GM23338 (cell line): ENCODE measurements at regions not wholly inside any gene's neighbourhood (a gene's known extent, or its start where the extent isn't known, plus 50 kb on each side); places are given as distances from the start of the nearest gene placed in this dataset.

Experiments
- ATAC-seq: fragments of 200-7000 bp; cut with Tn5 transposase; 3 replicates; pipeline ENCODE4 v1.9.1; 2020
- DNase-seq: peaks from one replicate; pipeline ENCODE4 v3.0.0-alpha.2; 2015; ENCODE audit warnings: low spot score
- H2AFZ ChIP-seq: fragments of 200-600 bp; sonication (generic); 2 replicates; pipeline ENCODE4 v1.8.0; 2016; ENCODE audit warnings: antibody characterized with exemption, mild to moderate bottlenecking, moderate library complexity
- H3F3A ChIP-seq: fragments of 200-600 bp; sonication (generic); replicated peaks from 2 replicates; pipeline ENCODE4 v1.8.0; 2017; ENCODE audit warnings: antibody characterized with exemption, mixed run types, low read depth
- H3K27ac ChIP-seq: fragments of 200-600 bp; sonication (generic); 2 replicates; pipeline ENCODE4 v1.6.1; 2016; ENCODE audit warnings: low read depth
- H3K27me3 ChIP-seq: fragments of 200-600 bp; sonication (generic); 2 replicates; pipeline ENCODE4 v1.8.0; 2016; ENCODE audit warnings: mild to moderate bottlenecking, mixed run types, moderate library complexity; ENCODE audit not compliant: insufficient read depth
- H3K36me3 ChIP-seq: fragments of 200-600 bp; sonication (generic); 2 replicates; pipeline ENCODE4 v1.8.0; 2016; ENCODE audit warnings: mild to moderate bottlenecking; ENCODE audit not compliant: insufficient read depth
- H3K4me1 ChIP-seq: fragments of 200-600 bp; sonication (generic); 2 replicates; pipeline ENCODE4 v1.8.0; 2016; ENCODE audit warnings: mild to moderate bottlenecking, moderate library complexity; ENCODE audit not compliant: insufficient read depth
- H3K4me2 ChIP-seq: fragments of 200-600 bp; sonication (generic); 2 replicates; pipeline ENCODE4 v1.7.1; 2017; ENCODE audit warnings: mixed run types
- H3K4me3 ChIP-seq: fragments of 200-600 bp; sonication (generic); 2 replicates; pipeline ENCODE4 v1.6.1; 2016; ENCODE audit warnings: mixed run types
- H3K79me2 ChIP-seq: fragments of 200-600 bp; sonication (generic); replicated peaks from 2 replicates; pipeline ENCODE4 v1.8.0; 2017; ENCODE audit warnings: mild to moderate bottlenecking; ENCODE audit not compliant: insufficient read depth
- H3K9me2 ChIP-seq: fragments of 200-600 bp; sonication (generic); 2 replicates; pipeline ENCODE4 v1.8.0; 2017; ENCODE audit not compliant: insufficient read depth
- H4K20me1 ChIP-seq: fragments of 200-600 bp; sonication (generic); replicated peaks from 2 replicates; pipeline ENCODE4 v1.8.0; 2017; ENCODE audit warnings: mild to moderate bottlenecking; ENCODE audit not compliant: insufficient read depth
- H3K27ac Mint-ChIP-seq: 2 replicates; pipeline ENCODE4 v1.8.0; 2020; ENCODE audit warnings: inconsistent platforms, mild to moderate bottlenecking, moderate library complexity, mixed read lengths
- H3K27me3 Mint-ChIP-seq: 3 replicates; pipeline ENCODE4 v1.8.0; 2022; ENCODE audit warnings: low read depth, mild to moderate bottlenecking, moderate library complexity, mixed read lengths, inconsistent platforms; ENCODE audit not compliant: insufficient read depth, poor library complexity
- H3K36me3 Mint-ChIP-seq: 3 replicates; pipeline ENCODE4 v1.8.0; 2021; ENCODE audit warnings: low read depth, mild to moderate bottlenecking, inconsistent platforms, moderate library complexity, mixed read lengths
- H3K4me1 Mint-ChIP-seq: 3 replicates; pipeline ENCODE4 v1.8.0; 2020; ENCODE audit warnings: mild to moderate bottlenecking, inconsistent platforms, mixed read lengths
- H3K4me3 Mint-ChIP-seq: 3 replicates; pipeline ENCODE4 v1.8.0; 2021; ENCODE audit warnings: moderate library complexity, mild to moderate bottlenecking, inconsistent platforms, mixed read lengths
- H3K9me3 Mint-ChIP-seq: 3 replicates; pipeline ENCODE4 v1.8.0; 2020; ENCODE audit warnings: moderate library complexity, mild to moderate bottlenecking, inconsistent platforms, mixed read lengths
- CREB1 ChIP-seq: fragments of 250-450 bp; sonication (Bioruptor Pico); IDR thresholded peaks from 2 replicates; pipeline ENCODE4 v1.5.0; 2020; ENCODE audit warnings: low read depth, mild to moderate bottlenecking, moderate library complexity
- ETS1 ChIP-seq: IDR thresholded peaks from 2 replicates; pipeline ENCODE4 v1.6.1; 2016; ENCODE audit warnings: antibody characterized with exemption
- EZH2 ChIP-seq: fragments of 200-600 bp; sonication (generic); IDR thresholded peaks from one replicate; pipeline ENCODE4 v1.8.0; 2017; ENCODE audit warnings: antibody characterized with exemption, mild to moderate bottlenecking, low read depth; ENCODE audit not compliant: unreplicated experiment
- EZH2phosphoT487 ChIP-seq: fragments of 200-600 bp; sonication (generic); IDR thresholded peaks from one replicate; pipeline ENCODE4 v1.8.1; 2018; ENCODE audit warnings: antibody characterized with exemption; ENCODE audit not compliant: unreplicated experiment
- JUNB ChIP-seq: IDR thresholded peaks from one replicate; pipeline ENCODE4 v1.6.1; 2016; ENCODE audit warnings: antibody characterized with exemption; ENCODE audit not compliant: unreplicated experiment
- NANOG ChIP-seq: IDR thresholded peaks from 2 replicates; pipeline ENCODE4 v1.6.1; 2016; ENCODE audit warnings: antibody characterized with exemption, borderline replicate concordance
- POLR2AphosphoS5 ChIP-seq: IDR thresholded peaks from 2 replicates; pipeline ENCODE4 v1.6.1; 2016; ENCODE audit warnings: antibody characterized with exemption, low read depth
- STAT1 ChIP-seq: IDR thresholded peaks from one replicate; pipeline ENCODE4 v1.6.1; 2016; ENCODE audit warnings: antibody characterized with exemption; ENCODE audit not compliant: unreplicated experiment
- ZNF114 ChIP-seq: fragments of 250-450 bp; sonication (Bioruptor Pico); IDR thresholded peaks from 2 replicates; pipeline ENCODE4 v1.5.0; 2020; ENCODE audit warnings: mild to moderate bottlenecking, moderate library complexity
- ZNF331 ChIP-seq: fragments of 250-450 bp; sonication (Bioruptor Pico); IDR thresholded peaks from 2 replicates; pipeline ENCODE4 v1.5.0; 2020; ENCODE audit warnings: low read depth, mild to moderate bottlenecking, moderate library complexity
- ZNF462 ChIP-seq: fragments of 250-450 bp; sonication (Bioruptor Pico); IDR thresholded peaks from 2 replicates; pipeline ENCODE4 v1.5.0; 2020; ENCODE audit warnings: mild to moderate bottlenecking, moderate library complexity
- TF ChIP-seq, protein P1 (sequence below): IDR thresholded peaks from one replicate; pipeline ENCODE4 v1.6.1; 2018; ENCODE audit warnings: antibody characterized with exemption; ENCODE audit not compliant: unreplicated experiment
- TF ChIP-seq, protein P2 (sequence below), 2 experiments: fragments of 200-600 bp in 1 of 2; sonication (generic) in 1 of 2; conservative IDR thresholded peaks; 2 replicates each; pipeline versions ENCODE4 v1.5.1 to v1.6.1; 2016 to 2017; ENCODE audit warnings: antibody characterized with exemption in 2 of 2, low read depth in 2 of 2, mild to moderate bottlenecking in 2 of 2, moderate library complexity in 1 of 2

DNA sequence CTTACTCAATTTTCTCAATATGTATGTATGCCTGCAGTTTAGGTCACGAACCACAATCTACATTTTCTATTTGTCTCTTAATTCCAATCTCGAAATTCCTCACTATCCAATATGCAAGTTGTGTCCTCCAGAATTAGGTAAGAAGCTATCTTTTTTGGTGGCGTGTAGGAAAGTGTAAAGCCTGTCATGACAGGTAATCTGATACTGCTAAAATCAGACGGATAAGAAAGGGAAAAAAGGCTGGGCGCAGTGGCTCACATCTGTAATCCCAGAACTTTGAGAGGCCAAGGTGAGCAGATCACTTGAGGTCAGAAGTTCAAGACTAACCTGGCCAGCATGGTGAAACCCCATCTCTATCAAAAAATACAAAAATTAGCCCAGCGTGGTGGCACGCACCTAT, 185.3 kb downstream of the IBTK start:
- Histone ChIP-seq H3K4me2 (no peak overlapping the region), H3K27me3 (no peaks in the 10 kb centered on the region), H3F3A (no peaks in the 10 kb centered on the region), H3K4me3 (no peak overlapping the region), H3K36me3 (no peaks in the 10 kb centered on the region), H3K9me2 (peaks cover 13% of the 10 kb centered on the region; the same call in 1 of the 2 replicates), H3K4me1 (no peaks in the 10 kb centered on the region), H2AFZ (no peak overlapping the region), H3K27ac (no peak overlapping the region), H3K79me2 (no peaks in the 10 kb centered on the region), H4K20me1 (no peaks in the 10 kb centered on the region)
- Mint-ChIP-seq H3K27me3 (no peaks in the 10 kb centered on the region), H3K27ac (no peak overlapping the region), H3K36me3 (no peaks in the 10 kb centered on the region), H3K4me1 (no peaks in the 10 kb centered on the region), H3K4me3 (no peak overlapping the region), H3K9me3 (no peaks in the 10 kb centered on the region)
- TF ChIP-seq ZNF331 (CRISPR knock-in tag) (no peak), ZNF462 (CRISPR knock-in tag) (no peak), JUNB (no peak), EZH2phosphoT487 (no peak), POLR2AphosphoS5 (no peak), NANOG (no peak), EZH2 (no peak), STAT1 (no peak), ETS1 (no peak), CREB1 (CRISPR knock-in tag) (no peak), ZNF114 (CRISPR knock-in tag) (no peak)
- TF ChIP-seq, protein P1, sequence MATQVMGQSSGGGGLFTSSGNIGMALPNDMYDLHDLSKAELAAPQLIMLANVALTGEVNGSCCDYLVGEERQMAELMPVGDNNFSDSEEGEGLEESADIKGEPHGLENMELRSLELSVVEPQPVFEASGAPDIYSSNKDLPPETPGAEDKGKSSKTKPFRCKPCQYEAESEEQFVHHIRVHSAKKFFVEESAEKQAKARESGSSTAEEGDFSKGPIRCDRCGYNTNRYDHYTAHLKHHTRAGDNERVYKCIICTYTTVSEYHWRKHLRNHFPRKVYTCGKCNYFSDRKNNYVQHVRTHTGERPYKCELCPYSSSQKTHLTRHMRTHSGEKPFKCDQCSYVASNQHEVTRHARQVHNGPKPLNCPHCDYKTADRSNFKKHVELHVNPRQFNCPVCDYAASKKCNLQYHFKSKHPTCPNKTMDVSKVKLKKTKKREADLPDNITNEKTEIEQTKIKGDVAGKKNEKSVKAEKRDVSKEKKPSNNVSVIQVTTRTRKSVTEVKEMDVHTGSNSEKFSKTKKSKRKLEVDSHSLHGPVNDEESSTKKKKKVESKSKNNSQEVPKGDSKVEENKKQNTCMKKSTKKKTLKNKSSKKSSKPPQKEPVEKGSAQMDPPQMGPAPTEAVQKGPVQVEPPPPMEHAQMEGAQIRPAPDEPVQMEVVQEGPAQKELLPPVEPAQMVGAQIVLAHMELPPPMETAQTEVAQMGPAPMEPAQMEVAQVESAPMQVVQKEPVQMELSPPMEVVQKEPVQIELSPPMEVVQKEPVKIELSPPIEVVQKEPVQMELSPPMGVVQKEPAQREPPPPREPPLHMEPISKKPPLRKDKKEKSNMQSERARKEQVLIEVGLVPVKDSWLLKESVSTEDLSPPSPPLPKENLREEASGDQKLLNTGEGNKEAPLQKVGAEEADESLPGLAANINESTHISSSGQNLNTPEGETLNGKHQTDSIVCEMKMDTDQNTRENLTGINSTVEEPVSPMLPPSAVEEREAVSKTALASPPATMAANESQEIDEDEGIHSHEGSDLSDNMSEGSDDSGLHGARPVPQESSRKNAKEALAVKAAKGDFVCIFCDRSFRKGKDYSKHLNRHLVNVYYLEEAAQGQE, result no peak
- TF ChIP-seq, protein P2, sequence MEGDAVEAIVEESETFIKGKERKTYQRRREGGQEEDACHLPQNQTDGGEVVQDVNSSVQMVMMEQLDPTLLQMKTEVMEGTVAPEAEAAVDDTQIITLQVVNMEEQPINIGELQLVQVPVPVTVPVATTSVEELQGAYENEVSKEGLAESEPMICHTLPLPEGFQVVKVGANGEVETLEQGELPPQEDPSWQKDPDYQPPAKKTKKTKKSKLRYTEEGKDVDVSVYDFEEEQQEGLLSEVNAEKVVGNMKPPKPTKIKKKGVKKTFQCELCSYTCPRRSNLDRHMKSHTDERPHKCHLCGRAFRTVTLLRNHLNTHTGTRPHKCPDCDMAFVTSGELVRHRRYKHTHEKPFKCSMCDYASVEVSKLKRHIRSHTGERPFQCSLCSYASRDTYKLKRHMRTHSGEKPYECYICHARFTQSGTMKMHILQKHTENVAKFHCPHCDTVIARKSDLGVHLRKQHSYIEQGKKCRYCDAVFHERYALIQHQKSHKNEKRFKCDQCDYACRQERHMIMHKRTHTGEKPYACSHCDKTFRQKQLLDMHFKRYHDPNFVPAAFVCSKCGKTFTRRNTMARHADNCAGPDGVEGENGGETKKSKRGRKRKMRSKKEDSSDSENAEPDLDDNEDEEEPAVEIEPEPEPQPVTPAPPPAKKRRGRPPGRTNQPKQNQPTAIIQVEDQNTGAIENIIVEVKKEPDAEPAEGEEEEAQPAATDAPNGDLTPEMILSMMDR (conservative IDR thresholded peaks at IDR 0.05; ENCODE audit: low read depth in 2 of 2), result no peak
- ATAC-seq (no peak), DNase-seq (no peak)
